HG03045 (cell line): ENCODE measurements at regions not wholly inside any gene's neighbourhood (a gene's known extent, or its start where the extent isn't known, plus 50 kb on each side); places are given as distances from the start of the nearest gene placed in this dataset.

Experiments
- ATAC-seq: cut with Tn5 transposase; IDR thresholded peaks from one replicate; pipeline ENCODE4 v1.9.1; 2021; ENCODE audit warnings: mild to moderate bottlenecking, moderate library complexity; ENCODE audit not compliant: unreplicated experiment

DNA sequence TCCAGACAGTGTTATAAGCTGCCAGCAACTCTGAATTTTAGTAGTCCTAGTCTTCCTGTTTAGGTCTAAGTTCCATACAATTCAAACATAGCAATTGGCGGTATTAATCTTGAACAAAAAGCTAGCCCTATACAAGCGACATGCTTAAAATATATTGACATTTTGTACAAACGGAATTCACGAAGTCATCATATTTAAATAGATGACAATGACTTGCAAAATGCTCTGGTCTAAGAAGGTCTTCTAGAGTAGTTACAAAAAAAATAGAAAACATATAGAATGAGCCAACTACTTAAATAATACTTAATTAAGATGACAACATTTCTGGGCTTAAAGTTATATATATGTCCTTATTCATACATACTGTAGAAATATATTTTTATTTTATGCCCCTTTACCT, 446.6 kb downstream of the ANKRD7 start:
- no peak for ATAC-seq

DNA sequence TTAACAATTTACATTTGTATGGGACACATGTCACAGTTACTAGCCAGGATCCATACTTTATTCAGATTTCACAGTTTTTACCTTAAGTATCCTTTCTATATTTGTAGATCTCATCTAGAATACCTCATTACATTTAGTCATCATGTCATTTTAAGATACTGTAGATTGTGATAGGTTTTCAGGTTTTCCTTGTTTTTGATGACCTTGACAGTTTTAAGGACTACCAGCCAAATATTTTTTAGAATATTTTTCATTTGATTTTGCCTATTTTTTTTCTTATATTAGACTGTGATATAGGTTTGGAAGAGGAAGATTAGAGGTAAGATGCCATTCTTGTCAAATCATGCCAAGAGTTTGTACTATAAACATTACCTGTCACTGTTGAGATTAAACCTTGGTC, 460.3 kb downstream of the ANKRD7 start:
- ATAC-seq = no peak

DNA sequence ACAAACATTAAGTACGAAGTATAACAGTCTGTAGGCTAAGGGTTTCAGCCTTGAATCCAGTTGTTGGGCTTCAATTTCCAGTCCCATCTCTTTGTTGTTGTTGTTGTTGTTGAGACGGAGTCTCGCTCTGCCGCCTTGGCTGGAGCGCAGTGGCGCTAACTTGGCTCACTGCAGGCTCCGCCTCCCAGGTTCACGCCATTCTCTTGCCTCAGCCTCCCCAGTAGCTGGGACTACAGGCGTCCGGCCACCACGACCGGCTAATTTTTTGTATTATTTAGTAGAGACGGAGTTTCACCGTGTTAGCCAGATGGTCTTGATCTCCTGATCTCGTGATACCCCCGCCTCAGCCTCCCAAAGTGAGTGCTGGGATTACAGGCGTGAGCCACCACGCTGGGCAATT, 464.9 kb downstream of the ANKRD7 start:
- no peak for ATAC-seq

DNA sequence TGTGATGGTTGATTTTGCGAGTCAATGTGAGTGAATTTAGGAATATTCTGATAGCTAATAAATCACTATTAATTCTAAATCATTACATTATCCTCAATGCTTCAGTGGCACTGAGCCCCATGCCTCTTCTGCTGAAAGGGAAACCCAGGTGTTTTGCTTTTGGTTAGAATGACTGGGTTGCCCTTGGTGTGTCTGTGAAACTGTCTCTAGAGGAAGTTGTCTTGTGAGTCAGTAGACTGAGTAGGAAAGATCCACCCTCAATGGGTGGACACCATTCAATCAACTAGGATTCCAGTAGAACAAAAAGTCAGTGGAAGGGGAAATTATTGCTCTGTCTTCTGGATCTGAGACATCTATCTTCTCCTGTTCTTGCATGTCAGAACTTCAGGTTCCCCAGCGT, 472.4 kb downstream of the ANKRD7 start:
- ATAC-seq = no peak

DNA sequence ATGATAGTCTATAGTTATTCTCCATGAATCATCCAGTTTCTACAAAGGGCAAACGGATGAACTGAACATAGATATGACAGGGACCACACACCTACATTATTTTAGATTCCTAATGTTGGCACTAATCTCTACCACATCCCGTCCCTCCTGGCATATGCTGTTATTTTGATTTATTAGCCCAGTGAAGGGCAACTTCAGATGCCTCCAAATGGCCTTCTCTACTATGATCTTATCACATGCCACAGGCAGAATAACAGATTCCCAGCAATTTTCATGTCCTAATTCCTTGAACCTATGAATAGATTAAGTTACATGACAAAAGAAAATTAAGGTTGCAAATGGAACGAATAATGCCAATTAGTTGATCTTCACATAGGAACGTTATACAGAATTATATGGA, 474.7 kb downstream of the ANKRD7 start:
- ATAC-seq = no peak

DNA sequence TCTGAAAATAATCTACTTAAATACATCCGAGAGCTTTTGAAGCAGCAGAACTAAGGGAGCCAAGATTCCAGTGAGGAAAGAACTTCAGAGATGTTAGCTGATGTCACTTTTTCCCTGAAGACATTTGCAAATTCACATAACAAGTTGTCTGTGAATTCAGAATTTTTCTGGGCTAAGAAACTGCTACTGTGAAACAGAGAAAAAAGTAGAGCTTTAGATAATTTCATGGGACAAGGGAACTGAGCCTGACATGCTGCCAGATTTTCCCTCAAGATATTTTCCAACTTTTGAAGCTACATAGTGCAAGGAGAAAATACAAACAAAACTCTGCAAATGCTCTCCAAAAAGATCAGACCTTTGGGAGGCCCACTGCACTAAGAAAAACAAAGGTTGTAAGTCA, 484.2 kb downstream of the ANKRD7 start:
- no peak for ATAC-seq

DNA sequence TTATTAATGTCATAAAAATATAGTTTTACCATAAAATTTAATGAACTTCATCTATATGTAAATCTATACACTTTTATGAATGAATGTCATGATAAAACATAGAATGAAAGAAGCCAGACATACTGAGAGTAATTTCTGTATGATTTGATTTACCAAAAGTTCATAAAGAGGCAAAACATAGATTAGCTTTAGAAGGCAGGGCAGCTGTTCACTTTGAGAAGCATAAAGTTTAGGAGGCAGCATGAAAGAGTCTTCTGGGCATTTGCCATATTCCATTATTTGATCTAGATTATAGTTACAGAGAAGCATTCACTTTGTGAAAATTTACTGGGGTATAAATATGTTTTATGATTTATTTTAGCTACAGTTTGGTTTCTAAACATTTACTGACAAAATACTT, 487.2 kb downstream of the ANKRD7 start:
- no peak for ATAC-seq

DNA sequence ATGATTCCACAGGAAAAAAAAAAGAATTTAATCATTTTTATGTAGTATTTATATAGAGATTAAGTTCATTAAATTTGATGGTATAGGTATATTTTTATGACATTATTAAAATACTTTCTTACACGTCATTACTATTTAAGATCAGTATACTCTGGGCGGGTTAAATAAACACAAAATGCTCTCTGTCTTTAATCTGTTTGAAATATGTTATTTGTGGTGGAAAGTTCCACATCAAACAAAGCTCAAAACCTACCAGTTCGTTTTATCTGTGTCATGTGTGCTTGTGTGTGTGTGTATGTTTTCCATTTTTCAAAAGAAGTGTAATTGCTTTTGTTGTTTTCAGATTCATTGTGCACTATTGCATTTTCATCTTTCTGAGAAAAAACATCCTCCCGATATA, 488.5 kb downstream of the ANKRD7 start:
- ATAC-seq = no peak

DNA sequence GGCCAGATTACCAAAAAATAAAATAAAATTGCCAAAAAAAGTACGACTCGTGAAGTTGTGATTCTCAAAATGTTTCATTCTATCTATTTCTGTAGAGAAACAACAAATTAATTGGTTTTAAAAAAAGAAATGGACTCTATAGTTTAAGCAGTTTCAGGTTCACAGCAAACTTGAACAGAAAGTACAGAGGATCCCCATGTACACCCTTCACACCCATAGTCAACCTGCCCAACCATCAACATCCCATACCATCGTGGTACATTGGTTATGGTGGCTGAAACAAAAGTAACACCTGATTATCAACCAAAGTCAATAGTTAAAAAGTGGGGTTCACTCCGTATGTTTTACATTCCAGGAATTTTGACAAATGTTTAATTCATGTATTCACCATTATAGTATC, 496.1 kb downstream of the ANKRD7 start:
- no peak for ATAC-seq

DNA sequence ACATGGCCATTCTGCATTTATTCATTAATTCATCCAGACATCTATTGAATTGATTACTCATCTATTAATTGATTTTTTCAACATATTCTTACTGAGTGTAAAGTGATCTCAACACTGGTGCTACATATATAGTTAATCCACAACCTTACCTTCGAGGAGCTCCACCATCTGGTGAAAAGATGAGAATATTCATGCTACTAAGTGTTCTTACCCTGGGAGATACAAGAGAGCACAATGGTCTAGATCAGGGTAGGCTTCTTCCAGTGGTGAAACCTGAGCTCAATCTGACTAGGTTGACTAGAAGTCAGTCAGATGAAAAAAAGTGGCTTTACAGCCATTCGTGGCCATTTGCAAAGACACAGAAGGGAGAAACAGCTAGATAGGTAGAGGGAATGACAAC, 507.4 kb downstream of the ANKRD7 start:
- ATAC-seq = no peak

DNA sequence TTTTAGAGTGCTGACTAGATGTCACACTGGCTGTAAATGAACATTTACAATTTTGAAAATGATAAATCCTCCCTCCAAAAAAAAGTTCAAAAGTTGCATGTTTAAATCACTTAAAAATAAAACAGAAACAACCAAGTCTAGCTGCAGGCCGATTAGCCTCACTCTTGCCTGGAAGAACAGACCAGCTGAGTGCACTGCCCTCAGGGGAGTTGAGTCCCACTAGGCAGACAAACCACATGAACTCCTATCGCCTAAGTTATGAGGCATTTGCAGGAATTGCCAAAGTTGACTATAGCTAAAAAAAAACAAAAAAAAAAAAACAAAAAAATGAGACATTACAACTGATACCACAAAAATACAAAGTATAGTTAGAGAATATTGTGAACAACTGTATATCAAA, 510.0 kb downstream of the ANKRD7 start:
- no peak for ATAC-seq

DNA sequence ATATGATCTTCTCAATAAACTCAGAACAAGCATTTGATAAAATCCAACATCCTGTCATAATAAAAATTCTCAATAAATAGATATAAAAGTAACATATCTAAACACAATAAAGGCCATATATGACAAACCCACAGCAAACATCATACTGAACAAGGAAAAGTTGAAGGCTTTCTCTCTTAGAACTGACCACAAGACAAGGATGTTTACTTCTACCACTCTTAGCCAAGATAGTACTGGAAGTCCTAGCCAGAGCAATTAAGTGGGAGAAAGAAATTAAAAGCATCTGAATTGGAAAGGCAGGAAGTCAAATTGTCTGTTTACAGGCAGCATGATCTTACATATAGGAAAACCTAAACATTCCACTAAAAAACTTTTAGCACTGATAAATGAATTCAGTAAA, 510.9 kb downstream of the ANKRD7 start:
- ATAC-seq = no peak

DNA sequence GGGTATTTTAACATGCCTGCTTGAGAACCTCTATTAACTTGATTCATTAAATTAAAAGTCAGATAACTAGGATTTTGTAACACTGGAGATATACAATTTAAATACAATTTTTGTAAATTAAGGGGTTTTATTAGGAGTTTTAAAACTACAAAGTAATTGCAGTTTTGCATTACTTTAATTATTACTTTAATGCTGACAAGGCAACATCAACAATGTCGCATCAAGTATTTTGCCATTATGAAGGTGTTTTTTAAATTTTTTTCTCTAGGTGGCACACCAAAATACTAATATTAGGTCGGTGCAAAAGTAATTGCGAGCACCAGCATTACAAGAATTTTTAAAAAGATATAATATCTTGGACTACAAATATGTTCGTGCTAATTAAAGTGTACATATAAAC, 513.4 kb downstream of the ANKRD7 start:
- no peak for ATAC-seq

DNA sequence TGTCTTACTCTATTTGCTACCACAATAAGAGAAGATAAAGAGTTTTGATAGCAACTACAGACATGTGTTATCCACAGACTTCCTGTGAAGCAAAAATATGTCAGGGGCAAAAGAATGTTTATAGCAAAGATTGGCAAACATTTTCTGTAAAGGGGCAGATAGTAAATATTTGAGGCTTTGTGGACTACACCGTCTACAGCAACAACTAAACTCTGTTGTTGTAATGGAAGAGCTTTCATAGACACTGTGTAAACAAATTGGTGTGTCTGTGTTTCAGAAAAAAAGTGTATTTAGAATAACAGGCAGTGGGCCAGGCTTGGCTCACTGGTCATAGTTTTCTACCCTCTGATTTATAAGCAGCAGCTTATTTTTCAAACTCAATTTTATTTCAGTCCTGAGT, 521.4 kb downstream of the ANKRD7 start:
- ATAC-seq = no peak

DNA sequence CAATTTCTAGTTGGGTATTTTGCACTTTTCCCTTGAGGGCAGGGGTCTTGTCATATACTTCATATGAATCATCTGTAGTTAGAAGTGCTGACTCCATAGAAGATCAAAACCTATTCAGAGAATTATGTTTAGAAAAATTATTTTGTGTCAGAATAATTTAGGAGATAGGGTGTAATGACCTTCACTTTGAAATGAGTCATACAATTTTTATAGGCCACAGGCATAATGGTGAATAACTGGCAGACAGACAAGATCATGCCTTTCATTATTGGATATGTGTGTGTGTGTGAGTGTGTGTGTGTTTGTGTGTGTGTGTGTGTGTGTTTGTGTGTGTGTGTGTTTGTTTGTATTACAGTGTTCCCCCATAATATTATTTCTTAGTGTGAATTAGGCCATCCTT, 523.0 kb downstream of the ANKRD7 start:
- ATAC-seq = no peak

DNA sequence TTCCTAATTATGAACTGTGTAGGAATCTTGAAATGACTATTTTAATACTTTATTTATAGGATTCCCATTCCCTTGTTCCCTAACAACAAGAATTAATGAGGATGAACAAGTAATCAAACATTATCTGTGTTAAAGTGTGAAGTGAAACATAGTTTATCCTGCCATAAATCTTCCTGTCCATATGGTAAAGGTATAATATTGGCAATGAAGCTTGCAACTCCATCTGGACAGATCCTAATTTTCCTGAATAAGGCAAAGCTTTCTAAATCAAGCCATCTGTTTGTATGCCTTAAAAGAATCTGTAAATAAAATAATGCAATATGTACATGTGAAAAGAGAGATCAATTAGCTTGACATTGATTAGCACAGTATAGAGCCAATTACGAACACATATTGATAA, 529.0 kb downstream of the ANKRD7 start:
- ATAC-seq = no peak

DNA sequence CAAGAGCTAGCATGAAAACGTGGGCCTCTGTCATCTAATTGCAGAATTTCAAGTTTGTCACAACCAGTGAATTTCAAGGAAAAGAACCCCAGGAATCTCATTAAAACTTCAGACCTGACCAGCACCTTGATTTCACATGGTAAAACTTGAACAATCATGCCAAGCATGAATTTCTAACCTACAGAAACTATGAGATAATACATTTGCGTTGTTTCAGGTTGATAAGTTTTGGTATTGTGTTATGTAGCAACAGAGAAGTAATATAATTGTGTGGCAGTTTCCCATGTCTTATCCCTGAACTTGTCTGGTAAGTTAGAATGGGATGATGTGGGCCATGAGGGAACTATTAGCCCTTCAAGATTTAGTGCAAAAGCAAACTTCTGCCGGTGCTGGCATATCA, 530.1 kb downstream of the ANKRD7 start:
- ATAC-seq = no peak

DNA sequence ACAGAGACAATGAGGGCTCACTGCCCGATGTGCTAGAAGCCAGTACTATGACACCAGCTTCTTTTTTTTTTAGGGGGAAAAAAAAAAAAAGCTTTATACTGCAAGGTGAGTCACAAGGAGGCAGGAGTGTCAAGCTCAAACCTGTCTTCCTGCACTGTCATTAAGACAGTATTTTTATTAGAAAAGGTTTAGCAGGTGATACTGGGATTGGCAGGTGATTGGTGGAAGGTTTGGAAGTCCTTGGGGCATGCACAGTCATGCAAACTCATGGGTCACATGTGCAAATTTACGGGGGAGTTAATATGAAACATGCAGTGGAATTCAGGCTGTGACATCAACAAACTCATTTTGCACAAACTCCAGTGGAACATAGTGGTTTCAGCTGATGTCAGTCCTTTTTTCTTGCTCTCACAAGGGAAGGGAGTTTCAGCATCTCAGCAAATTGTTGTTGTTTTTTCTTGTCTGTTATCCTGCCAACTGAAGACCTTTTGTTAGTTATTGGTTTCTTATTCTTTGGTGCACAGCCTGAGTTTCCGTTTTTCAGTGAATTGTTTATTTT, 530.6 kb downstream of the ANKRD7 start:
- no peak for ATAC-seq

DNA sequence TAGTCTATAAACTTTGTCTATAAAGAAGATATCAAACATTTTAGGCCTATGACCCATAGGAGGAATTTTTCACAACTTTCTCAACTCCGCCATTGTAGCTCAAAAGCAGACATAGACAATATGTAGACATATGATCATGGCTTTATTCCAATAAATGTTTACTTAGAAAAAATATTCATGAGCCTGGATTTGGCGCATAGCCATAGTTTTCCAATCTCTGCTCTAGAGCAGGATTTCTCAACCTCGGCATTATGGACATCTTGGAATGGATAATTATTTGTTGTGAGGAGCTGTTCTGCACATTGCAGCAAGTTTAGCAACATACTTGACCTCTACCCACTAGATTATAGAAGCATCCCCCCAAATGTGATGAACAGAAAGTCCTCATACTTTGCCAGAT, 532.6 kb downstream of the ANKRD7 start:
- no peak for ATAC-seq

DNA sequence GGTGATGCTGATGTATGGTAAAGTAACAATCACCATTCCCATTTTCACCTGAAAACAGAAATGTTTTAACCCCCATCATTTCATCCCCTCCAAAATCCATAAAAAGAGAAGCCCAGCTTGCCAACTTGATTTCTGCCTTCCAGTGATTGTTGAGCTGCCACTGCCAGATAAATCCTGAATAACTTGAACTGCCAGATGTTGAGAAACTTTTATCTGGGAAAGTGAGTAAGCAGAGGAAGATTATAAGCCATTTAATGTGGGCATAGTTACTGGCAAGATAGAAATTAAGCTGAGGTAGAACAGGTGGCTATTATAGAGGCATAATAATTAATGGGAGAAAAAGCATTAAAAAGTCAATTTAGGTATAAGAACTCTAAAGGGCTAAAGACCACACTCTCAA, 534.1 kb downstream of the ANKRD7 start:
- ATAC-seq = no peak

DNA sequence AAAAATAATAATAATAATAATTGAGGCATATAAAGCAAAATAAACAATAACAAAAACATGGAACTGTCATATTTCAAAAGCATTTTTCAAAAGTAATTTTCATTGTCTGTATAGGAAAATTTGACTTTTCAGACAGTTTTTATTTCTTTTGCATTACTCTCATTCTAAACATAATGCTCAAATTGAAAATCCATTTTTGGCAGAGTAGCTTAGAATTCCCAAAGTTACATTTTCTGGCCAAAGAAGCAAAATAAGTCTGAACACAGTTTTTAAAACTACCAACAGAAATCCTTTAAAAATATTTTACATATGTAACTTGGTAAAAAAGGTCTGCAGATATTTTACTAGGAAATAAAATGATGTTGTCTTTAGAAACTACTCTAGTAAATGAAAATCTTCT, 535.4 kb downstream of the ANKRD7 start:
- no peak for ATAC-seq

DNA sequence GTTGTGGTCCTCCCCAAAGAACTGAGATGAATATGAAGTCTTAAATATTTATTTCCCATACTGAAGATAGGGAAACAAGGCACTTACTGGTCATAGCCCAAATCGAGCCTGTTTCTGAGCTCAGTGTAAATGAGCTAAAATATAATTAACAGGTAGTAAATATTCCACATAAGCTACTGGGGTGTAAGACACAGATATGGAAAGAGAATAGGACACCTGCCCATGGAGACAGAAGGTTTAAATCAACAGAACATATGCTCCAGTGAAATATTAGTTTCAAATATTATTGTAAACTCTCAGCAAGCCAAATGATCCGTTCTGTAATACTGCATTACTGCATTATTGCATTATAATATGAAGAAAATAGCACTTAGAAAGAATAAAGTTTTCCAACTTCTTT, 537.9 kb downstream of the ANKRD7 start:
- no peak for ATAC-seq

DNA sequence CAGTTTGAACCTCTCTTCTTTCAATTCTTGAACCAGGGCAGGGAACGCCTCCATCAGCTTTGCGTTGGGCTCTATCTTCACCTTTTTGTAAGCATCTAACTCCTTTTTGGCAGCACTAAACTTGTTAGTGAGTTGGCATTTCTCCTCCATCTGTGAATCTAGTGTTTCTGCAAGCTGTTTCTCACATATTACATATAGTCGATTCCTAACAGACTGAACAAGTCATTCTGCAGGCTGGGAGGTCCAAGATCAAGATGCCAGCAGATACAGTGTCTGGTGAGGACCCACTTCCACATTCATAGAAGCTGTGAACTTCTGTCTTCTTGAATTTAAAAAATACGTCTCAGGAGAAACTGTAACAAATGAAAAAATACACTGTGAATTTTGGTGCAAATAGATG, 539.7 kb downstream of the ANKRD7 start:
- no peak for ATAC-seq

DNA sequence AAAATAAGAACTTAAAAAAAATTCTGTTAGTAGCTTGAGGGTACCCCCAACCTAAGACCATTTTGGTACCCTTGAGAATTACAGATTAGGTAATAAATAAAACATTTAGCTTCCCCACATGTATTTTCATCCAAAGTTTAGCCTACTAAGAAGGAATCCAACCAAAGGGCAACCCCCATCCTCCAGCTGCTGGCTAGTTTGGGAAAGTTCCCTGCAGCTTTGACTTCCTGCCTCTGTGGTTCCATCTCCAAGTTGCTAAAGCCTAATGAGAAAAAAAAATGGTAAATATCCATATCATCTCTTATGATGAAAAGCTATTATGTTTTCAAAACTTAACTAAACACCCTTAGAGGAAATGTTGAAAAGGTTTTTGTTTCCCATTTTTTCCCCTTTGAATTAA, 547.2 kb downstream of the ANKRD7 start:
- ATAC-seq = no peak
